ENCODE measurements at regions not wholly inside any gene's neighbourhood (a gene's known extent, or its start where the extent isn't known, plus 50 kb on each side); places are given as distances from the start of the nearest gene placed in this dataset.

GRCh38 chr5:30103052-30103451 is 1090.4 kb upstream of the CDH6 start:
- ATAC-seq = no peak
- no peaks in the 10 kb centered on the region; the same call in 2 of the 3 replicates for H3K36me3 Mint-ChIP-seq (ENCODE audit: low read depth)
- H3K27ac Mint-ChIP-seq = no peak overlapping the region
- DNase-seq (ENCODE audit: low spot score) = no peak
- Histone ChIP-seq H3F3A (replicated peaks; ENCODE audit: low read depth) (no peaks in the 10 kb centered on the region), H3K27me3 (ENCODE audit: insufficient read depth) (no peaks in the 10 kb centered on the region), H3K4me3 (no peak overlapping the region), H3K4me1 (ENCODE audit: insufficient read depth) (peaks cover 17% of the 10 kb centered on the region), H2AFZ (no peak overlapping the region), H3K27ac (ENCODE audit: low read depth) (no peak overlapping the region), H3K36me3 (ENCODE audit: insufficient read depth) (no peaks in the 10 kb centered on the region), H3K79me2 (replicated peaks; ENCODE audit: insufficient read depth) (no peaks in the 10 kb centered on the region), H4K20me1 (replicated peaks; ENCODE audit: insufficient read depth) (no peaks in the 10 kb centered on the region), H3K9me2 (ENCODE audit: insufficient read depth) (no peaks in the 10 kb centered on the region), H3K4me2 (no peak overlapping the region)
- H3K9me3 Mint-ChIP-seq = no peaks in the 10 kb centered on the region
- peaks cover 2% of the 10 kb centered on the region for H3K27me3 Mint-ChIP-seq (ENCODE audit: insufficient read depth, low read depth, poor library complexity)
- TF ChIP-seq ZNF114 (CRISPR knock-in tag; IDR thresholded peaks at IDR 0.05) (no peak), JUNB (IDR thresholded peaks at IDR 0.05; ENCODE audit: unreplicated experiment) (no peak), STAT1 (IDR thresholded peaks at IDR 0.05; ENCODE audit: unreplicated experiment) (no peak), ZNF331 (CRISPR knock-in tag; IDR thresholded peaks at IDR 0.05; ENCODE audit: low read depth) (no peak), CREB1 (CRISPR knock-in tag; IDR thresholded peaks at IDR 0.05; ENCODE audit: low read depth) (no peak), ZNF462 (CRISPR knock-in tag; IDR thresholded peaks at IDR 0.05) (no peak), NANOG (IDR thresholded peaks at IDR 0.05; ENCODE audit: borderline replicate concordance) (no peak), EZH2phosphoT487 (IDR thresholded peaks at IDR 0.05; ENCODE audit: unreplicated experiment) (no peak), POLR2AphosphoS5 (IDR thresholded peaks at IDR 0.05; ENCODE audit: low read depth) (no peak), EZH2 (IDR thresholded peaks at IDR 0.05; ENCODE audit: low read depth, unreplicated experiment) (no peak)
- TF ChIP-seq, protein P1, sequence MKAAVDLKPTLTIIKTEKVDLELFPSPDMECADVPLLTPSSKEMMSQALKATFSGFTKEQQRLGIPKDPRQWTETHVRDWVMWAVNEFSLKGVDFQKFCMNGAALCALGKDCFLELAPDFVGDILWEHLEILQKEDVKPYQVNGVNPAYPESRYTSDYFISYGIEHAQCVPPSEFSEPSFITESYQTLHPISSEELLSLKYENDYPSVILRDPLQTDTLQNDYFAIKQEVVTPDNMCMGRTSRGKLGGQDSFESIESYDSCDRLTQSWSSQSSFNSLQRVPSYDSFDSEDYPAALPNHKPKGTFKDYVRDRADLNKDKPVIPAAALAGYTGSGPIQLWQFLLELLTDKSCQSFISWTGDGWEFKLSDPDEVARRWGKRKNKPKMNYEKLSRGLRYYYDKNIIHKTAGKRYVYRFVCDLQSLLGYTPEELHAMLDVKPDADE (IDR thresholded peaks at IDR 0.05) = no peak
- TF ChIP-seq, protein P2, sequence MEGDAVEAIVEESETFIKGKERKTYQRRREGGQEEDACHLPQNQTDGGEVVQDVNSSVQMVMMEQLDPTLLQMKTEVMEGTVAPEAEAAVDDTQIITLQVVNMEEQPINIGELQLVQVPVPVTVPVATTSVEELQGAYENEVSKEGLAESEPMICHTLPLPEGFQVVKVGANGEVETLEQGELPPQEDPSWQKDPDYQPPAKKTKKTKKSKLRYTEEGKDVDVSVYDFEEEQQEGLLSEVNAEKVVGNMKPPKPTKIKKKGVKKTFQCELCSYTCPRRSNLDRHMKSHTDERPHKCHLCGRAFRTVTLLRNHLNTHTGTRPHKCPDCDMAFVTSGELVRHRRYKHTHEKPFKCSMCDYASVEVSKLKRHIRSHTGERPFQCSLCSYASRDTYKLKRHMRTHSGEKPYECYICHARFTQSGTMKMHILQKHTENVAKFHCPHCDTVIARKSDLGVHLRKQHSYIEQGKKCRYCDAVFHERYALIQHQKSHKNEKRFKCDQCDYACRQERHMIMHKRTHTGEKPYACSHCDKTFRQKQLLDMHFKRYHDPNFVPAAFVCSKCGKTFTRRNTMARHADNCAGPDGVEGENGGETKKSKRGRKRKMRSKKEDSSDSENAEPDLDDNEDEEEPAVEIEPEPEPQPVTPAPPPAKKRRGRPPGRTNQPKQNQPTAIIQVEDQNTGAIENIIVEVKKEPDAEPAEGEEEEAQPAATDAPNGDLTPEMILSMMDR (conservative IDR thresholded peaks at IDR 0.05; ENCODE audit: low read depth in 2 of 2) = no peak
- TF ChIP-seq, protein P3, sequence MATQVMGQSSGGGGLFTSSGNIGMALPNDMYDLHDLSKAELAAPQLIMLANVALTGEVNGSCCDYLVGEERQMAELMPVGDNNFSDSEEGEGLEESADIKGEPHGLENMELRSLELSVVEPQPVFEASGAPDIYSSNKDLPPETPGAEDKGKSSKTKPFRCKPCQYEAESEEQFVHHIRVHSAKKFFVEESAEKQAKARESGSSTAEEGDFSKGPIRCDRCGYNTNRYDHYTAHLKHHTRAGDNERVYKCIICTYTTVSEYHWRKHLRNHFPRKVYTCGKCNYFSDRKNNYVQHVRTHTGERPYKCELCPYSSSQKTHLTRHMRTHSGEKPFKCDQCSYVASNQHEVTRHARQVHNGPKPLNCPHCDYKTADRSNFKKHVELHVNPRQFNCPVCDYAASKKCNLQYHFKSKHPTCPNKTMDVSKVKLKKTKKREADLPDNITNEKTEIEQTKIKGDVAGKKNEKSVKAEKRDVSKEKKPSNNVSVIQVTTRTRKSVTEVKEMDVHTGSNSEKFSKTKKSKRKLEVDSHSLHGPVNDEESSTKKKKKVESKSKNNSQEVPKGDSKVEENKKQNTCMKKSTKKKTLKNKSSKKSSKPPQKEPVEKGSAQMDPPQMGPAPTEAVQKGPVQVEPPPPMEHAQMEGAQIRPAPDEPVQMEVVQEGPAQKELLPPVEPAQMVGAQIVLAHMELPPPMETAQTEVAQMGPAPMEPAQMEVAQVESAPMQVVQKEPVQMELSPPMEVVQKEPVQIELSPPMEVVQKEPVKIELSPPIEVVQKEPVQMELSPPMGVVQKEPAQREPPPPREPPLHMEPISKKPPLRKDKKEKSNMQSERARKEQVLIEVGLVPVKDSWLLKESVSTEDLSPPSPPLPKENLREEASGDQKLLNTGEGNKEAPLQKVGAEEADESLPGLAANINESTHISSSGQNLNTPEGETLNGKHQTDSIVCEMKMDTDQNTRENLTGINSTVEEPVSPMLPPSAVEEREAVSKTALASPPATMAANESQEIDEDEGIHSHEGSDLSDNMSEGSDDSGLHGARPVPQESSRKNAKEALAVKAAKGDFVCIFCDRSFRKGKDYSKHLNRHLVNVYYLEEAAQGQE (IDR thresholded peaks at IDR 0.05; ENCODE audit: unreplicated experiment) = no peak
- H3K4me1 Mint-ChIP-seq = peaks cover 15% of the 10 kb centered on the region
- no peak overlapping the region for H3K4me3 Mint-ChIP-seq

Data from GM23338 (cell line).